HG03175 (cell line): ENCODE measurements at regions not wholly inside any gene's neighbourhood (a gene's known extent, or its start where the extent isn't known, plus 50 kb on each side); places are given as distances from the start of the nearest gene placed in this dataset.
"Not testable (repeated sequence)": the region's sequence is repeated elsewhere in the genome, so short reads cannot be mapped to it uniquely, and the experiment has no call there.

ENCODE experiments used
- ATAC-seq: cut with Tn5 transposase; IDR thresholded peaks from one replicate; pipeline ENCODE4 v1.9.1; 2021; ENCODE audit warnings: mild to moderate bottlenecking, moderate library complexity; ENCODE audit not compliant: unreplicated experiment

DNA sequence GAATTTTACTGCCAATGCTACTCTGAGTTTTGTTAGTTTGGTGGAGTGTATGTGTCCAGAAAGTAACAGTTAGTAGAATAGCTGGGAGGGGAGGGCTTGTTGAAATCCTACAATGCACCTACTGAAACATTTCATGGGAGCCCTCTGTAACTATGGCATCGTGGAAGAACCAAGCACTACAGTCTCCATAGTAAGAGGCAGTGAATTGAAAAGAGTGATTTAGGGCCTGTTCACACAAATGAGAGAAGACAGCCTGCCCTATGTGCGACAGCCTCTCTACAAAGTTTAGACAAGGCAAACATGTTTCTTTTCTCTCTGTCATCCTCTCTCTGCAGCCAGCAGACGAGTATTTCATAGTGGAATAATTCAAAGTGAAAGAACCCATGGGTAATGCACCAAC, 676.6 kb downstream of the BRINP1 start:
- ATAC-seq, result no peak

GRCh38 chr9:118693645-118694044, 675.6 kb downstream of the BRINP1 start:
- no peak for ATAC-seq

- ATAC-seq, result not testable (repeated sequence)
Observed at GRCh38 chr9:118695249-118695648, 674.0 kb downstream of the BRINP1 start.

DNA sequence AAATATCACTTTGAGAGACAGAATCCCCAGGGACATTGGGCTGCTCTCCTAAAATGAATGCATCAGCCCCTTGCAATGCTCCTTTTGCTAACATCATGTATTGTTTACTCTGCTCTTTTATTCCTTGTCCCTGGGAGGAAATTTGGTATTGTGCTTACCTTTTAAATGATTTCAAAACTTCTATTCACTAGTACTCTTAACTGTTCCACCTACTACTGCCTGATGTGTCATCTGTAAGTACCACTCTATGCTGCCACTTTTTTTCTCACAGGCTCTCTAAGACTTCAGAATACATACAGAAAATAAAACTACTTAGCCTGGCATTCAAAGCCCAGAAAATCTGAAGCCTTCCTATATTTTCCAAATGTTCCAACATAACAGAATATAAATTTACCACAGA, 667.2 kb downstream of the BRINP1 start:
- ATAC-seq, result no peak

DNA sequence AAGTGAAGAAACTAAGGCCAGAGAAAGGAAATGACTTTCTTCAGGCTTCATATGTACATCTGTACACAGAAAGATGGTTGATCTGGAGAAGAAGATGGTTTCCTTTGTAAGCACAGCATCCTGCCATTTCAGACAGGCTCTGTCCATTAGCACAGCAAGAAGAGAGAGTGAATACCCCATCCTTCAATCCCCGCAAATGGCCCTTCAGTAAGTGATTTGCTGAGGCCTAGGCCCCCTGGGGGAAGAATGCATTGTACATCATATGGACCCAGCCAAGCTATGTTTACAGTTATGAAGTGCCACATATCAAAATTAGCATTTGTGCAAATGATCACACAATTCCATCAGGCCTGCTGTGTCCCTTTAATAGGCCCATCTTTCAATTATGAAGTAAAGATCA, 657.4 kb downstream of the BRINP1 start:
- no peak for ATAC-seq

- no peak for ATAC-seq
Observed at GRCh38 chr9:118721276-118721675, 648.0 kb downstream of the BRINP1 start.

- ATAC-seq, result no peak
Observed at GRCh38 chr9:118721923-118722322, 647.3 kb downstream of the BRINP1 start.

GRCh38 chr9:118729981-118730380, 639.3 kb downstream of the BRINP1 start:
- ATAC-seq, result no peak

DNA sequence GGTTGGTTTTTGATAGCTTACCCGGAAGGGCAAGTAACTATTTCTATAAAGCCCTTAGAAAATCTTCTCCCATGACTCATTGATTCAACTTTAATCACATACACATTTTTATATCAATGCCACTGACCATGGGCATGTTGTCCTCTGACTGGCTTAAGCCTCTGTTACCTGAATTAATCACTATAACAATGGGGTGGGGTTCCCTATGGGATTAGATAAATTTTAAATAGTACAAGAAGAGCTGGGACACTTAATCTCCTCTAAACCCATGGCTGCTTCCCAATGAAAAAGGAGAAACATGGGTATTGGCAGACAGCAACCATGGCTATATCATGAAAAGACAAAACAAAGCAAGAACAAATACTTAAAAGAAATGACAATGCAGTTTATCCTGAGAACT, 636.2 kb downstream of the BRINP1 start:
- no peak for ATAC-seq

DNA sequence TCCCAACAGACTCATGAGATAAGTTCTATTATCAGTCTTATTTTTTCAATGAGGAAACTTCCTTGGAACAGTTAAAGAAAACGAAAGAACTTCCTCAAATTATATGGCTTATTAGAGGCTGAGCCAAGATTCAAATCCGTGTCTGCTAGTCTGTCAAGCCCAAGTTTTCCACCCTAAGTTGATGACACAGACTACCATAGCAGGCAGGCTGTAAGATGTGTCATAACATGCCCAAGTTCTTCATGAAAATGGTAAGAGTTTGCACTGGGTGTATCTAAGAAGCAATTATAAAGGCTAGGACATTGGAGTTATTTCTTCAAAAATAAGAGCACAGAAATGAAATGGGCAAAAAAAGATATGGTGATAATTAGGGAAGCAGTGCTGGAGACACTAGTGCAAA, 634.5 kb downstream of the BRINP1 start:
- no peak for ATAC-seq

GRCh38 chr9:118736406-118736805, 632.8 kb downstream of the BRINP1 start:
- no peak for ATAC-seq

GRCh38 chr9:118751077-118751847, 618.0 kb downstream of the BRINP1 start:
- no peak for ATAC-seq

- no peak for ATAC-seq
Observed at GRCh38 chr9:118751848-118752223, 617.4 kb downstream of the BRINP1 start.

- no peak for ATAC-seq
Observed at GRCh38 chr9:118761016-118761790, 608.0 kb downstream of the BRINP1 start.

DNA sequence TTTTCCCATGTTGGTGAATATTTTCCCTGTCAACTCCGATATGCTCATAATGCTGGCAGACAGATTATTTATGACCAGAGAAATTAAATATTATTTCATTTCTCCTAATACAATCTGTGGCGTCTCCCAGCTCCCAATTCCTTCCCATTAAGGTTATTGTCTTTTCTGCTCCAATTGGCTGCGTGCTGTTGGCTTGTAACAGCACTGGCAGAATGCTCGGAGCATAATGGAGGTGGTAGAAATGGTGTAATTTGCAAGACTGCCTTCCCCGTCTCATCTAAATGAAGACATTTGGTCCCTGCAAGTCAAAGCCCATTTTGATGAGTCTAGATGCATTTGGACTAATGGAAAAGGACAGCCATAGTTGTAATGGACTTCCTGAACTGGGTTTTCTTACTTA, 601.7 kb downstream of the BRINP1 start:
- no peak for ATAC-seq

GRCh38 chr9:118782790-118783463, 586.3 kb downstream of the BRINP1 start:
- ATAC-seq, result no peak

- ATAC-seq, result no peak
Observed at GRCh38 chr9:118784033-118784432, 585.2 kb downstream of the BRINP1 start.

- no peak for ATAC-seq
Observed at GRCh38 chr9:118785456-118785855, 583.8 kb downstream of the BRINP1 start.

DNA sequence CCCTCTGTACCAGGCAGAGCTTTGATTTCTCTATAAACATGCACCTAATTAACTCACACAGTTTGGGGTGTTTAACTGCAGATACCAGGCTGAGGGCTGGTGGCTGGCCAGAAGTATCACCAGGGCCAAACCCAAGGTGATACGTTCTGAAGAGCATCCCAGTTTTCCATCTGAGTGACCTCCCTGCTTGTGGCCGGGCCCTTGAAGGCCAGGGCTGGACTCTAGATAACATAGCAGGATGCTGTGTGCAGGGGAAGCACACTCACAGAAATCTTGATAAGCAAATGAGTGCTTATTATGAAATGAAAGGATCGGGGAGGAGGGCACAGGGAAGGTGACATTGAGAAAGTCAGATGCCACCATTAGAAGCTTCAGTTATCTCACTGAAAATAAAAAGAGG, 582.4 kb downstream of the BRINP1 start:
- no peak for ATAC-seq

DNA sequence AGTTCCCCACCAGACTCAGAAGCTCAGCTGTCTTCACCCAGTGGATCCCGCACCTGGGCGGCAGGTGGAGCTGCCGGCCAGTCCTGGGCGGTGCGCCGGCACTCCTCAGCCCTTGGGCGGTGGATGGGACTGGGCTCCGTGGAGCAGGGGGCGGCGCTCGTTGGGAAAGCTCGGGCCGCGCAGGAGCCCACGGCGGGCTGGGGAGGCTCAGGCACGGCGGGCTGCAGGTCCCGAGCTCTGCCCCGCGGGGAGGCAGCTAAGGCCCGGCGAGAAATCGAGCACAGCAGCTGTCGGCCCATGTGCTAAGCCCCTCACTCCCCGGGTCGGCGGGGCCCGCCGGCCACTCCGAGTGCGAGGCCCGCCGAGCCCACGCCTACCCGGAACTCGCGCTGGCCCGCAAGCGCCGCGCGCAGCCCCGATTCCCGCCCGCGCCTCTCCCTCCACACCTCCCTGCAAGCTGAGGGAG, 560.0 kb downstream of the BRINP1 start:
- ATAC-seq, result no peak

GRCh38 chr9:118829334-118829733, 539.9 kb downstream of the BRINP1 start:
- no peak for ATAC-seq

- no peak for ATAC-seq
Observed at GRCh38 chr9:118832371-118832770, 536.9 kb downstream of the BRINP1 start.
